GM23338 (cell line): ENCODE measurements at regions not wholly inside any gene's neighbourhood (a gene's known extent, or its start where the extent isn't known, plus 50 kb on each side); places are given as distances from the start of the nearest gene placed in this dataset.

ENCODE experiments used
- EZH2 ChIP-seq: fragments of 200-600 bp; sonication (generic); IDR thresholded peaks from one replicate; pipeline ENCODE4 v1.8.0; 2017; ENCODE audit warnings: antibody characterized with exemption, mild to moderate bottlenecking, low read depth; ENCODE audit not compliant: unreplicated experiment
- EZH2phosphoT487 ChIP-seq: fragments of 200-600 bp; sonication (generic); IDR thresholded peaks from one replicate; pipeline ENCODE4 v1.8.1; 2018; ENCODE audit warnings: antibody characterized with exemption; ENCODE audit not compliant: unreplicated experiment
- JUNB ChIP-seq: IDR thresholded peaks from one replicate; pipeline ENCODE4 v1.6.1; 2016; ENCODE audit warnings: antibody characterized with exemption; ENCODE audit not compliant: unreplicated experiment
- NANOG ChIP-seq: IDR thresholded peaks from 2 replicates; pipeline ENCODE4 v1.6.1; 2016; ENCODE audit warnings: antibody characterized with exemption, borderline replicate concordance
- POLR2AphosphoS5 ChIP-seq: IDR thresholded peaks from 2 replicates; pipeline ENCODE4 v1.6.1; 2016; ENCODE audit warnings: antibody characterized with exemption, low read depth
- ZNF331 ChIP-seq: fragments of 250-450 bp; sonication (Bioruptor Pico); IDR thresholded peaks from 2 replicates; pipeline ENCODE4 v1.5.0; 2020; ENCODE audit warnings: low read depth, mild to moderate bottlenecking, moderate library complexity
- TF ChIP-seq, protein P1 (sequence below), 2 experiments: fragments of 200-600 bp in 1 of 2; sonication (generic) in 1 of 2; conservative IDR thresholded peaks; 2 replicates each; pipeline versions ENCODE4 v1.5.1 to v1.6.1; 2016 to 2017; ENCODE audit warnings: antibody characterized with exemption in 2 of 2, low read depth in 2 of 2, mild to moderate bottlenecking in 2 of 2, moderate library complexity in 1 of 2

DNA sequence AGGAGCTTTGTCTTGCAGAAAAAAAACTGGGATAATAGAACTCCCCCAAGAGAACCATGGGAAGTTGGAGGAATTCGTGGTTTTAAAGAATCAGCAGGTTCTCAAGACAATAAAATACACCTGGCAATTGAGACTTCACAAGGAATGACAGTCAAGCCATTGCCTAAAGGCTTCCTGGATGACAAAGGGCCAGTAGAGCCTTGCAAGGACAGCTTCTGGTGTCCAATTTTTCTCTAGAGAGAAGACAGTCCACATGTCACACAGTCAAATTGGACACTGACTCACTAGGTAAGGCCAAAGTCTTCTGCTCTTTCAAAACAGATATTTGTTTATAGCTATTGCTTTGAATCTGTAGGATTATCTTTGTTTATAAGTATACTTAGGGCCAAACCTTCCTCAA, 80.3 kb upstream of the BMP5 start:
- TF ChIP-seq, protein P1, sequence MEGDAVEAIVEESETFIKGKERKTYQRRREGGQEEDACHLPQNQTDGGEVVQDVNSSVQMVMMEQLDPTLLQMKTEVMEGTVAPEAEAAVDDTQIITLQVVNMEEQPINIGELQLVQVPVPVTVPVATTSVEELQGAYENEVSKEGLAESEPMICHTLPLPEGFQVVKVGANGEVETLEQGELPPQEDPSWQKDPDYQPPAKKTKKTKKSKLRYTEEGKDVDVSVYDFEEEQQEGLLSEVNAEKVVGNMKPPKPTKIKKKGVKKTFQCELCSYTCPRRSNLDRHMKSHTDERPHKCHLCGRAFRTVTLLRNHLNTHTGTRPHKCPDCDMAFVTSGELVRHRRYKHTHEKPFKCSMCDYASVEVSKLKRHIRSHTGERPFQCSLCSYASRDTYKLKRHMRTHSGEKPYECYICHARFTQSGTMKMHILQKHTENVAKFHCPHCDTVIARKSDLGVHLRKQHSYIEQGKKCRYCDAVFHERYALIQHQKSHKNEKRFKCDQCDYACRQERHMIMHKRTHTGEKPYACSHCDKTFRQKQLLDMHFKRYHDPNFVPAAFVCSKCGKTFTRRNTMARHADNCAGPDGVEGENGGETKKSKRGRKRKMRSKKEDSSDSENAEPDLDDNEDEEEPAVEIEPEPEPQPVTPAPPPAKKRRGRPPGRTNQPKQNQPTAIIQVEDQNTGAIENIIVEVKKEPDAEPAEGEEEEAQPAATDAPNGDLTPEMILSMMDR (conservative IDR thresholded peaks at IDR 0.05; ENCODE audit: low read depth in 2 of 2), result no peak
- TF ChIP-seq POLR2AphosphoS5 (no peak), ZNF331 (CRISPR knock-in tag) (no peak), NANOG (no peak), EZH2phosphoT487 (no peak), JUNB (no peak), EZH2 (no peak)
